ENCODE measurements at regions not wholly inside any gene's neighbourhood (a gene's known extent, or its start where the extent isn't known, plus 50 kb on each side); places are given as distances from the start of the nearest gene placed in this dataset.

GRCh38 chr6:92559611-92560010, 859.7 kb downstream of the EPHA7 start:
- TF ChIP-seq, protein P1, sequence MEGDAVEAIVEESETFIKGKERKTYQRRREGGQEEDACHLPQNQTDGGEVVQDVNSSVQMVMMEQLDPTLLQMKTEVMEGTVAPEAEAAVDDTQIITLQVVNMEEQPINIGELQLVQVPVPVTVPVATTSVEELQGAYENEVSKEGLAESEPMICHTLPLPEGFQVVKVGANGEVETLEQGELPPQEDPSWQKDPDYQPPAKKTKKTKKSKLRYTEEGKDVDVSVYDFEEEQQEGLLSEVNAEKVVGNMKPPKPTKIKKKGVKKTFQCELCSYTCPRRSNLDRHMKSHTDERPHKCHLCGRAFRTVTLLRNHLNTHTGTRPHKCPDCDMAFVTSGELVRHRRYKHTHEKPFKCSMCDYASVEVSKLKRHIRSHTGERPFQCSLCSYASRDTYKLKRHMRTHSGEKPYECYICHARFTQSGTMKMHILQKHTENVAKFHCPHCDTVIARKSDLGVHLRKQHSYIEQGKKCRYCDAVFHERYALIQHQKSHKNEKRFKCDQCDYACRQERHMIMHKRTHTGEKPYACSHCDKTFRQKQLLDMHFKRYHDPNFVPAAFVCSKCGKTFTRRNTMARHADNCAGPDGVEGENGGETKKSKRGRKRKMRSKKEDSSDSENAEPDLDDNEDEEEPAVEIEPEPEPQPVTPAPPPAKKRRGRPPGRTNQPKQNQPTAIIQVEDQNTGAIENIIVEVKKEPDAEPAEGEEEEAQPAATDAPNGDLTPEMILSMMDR (IDR thresholded peaks at IDR 0.05; ENCODE audit: low read length) = no peak
- TF ChIP-seq EZH2 (optimal IDR thresholded peaks at IDR 0.05; ENCODE audit: low read depth, low read length) (no peak), EZH2phosphoT487 (IDR thresholded peaks at IDR 0.05; ENCODE audit: low read length) (no peak)

All from MM.1S (cell line).